HCT116 (cell line): ENCODE measurements at regions not wholly inside any gene's neighbourhood (a gene's known extent, or its start where the extent isn't known, plus 50 kb on each side); places are given as distances from the start of the nearest gene placed in this dataset.

Experiments
- ATAC-seq: fragments of 200-7000 bp; cut with Tn5 transposase; 2 replicates; pipeline ENCODE4 v1.9.1; 2020; ENCODE audit warnings: mild to moderate bottlenecking, moderate library complexity
- BruUV-seq: library from RNA; stranded (reverse); fragments of 400-500 nt; replicated peaks from 2 replicates; lab custom pipeline; 2021; lab: Mats Ljungman, UMichigan
- CTCF ChIA-PET: fragments of 300-600 bp; sonication (Branson Sonifier 250); formaldehyde crosslinking; loops from one replicate; lab custom pipeline; 2021; ENCODE audit warnings: antibody characterized with exemption; lab: Charles Lee
- POLR2A ChIA-PET: fragments of 300-600, 350-600 bp; sonication (Branson Sonifier 250); formaldehyde crosslinking; loops from one replicate; lab custom pipeline; 2021; ENCODE audit warnings: antibody characterized with exemption; lab: Charles Lee
- RAD21 ChIA-PET, 2 experiments: fragments of 300-600 bp; sonication (Branson Sonifier 250); formaldehyde crosslinking; loops; one replicate each; lab custom pipeline; 2023; ENCODE audit warnings: low total read pairs in 2 of 2; ENCODE audit not compliant: uncharacterized antibody in 2 of 2, unreplicated experiment in 2 of 2, low non-redundant PET in 1 of 2; lab: Charles Lee
- DNase-seq: peaks from one replicate; pipeline ENCODE4 v3.0.0-alpha.2; 2010; ENCODE audit warnings: low read depth, low spot score
- H2AFZ ChIP-seq: fragments of 200-600 bp; shearing (Covaris generic), sonication (generic); 2 replicates; pipeline ENCODE4 v1.6.1; 2017; ENCODE audit warnings: low read depth, mixed run types, mixed read lengths, antibody characterized with exemption, low read length; ENCODE audit not compliant: poor library complexity, severe bottlenecking
- H3K27ac ChIP-seq: 2 replicates; pipeline ENCODE4 v1.5.1; 2012; ENCODE audit warnings: low read depth, low read length
- H3K27me3 ChIP-seq: fragments of 200-600 bp; sonication (generic); 2 replicates; pipeline ENCODE4 v1.6.1; 2016; ENCODE audit warnings: mixed run types, low read length, mixed read lengths; ENCODE audit not compliant: insufficient read depth
- H3K36me3 ChIP-seq, 2 experiments: fragments of 200-500 bp in 1 of 2; fragments of 200-600 bp in 1 of 2; sonication (Bioruptor generic) in 1 of 2; sonication (generic) in 1 of 2; 2 replicates each; pipeline versions ENCODE4 v1.5.1 to v1.6.1; 2014 to 2016; ENCODE audit warnings: low read length in 2 of 2, inconsistent platforms in 1 of 2, mixed read lengths in 1 of 2, mixed run types in 1 of 2; ENCODE audit not compliant: insufficient read depth in 2 of 2, control insufficient read depth in 1 of 2
- H3K4me1 ChIP-seq, 2 experiments: fragments of 200-600 bp in 1 of 2; sonication (generic) in 1 of 2; 2 replicates each; pipeline versions ENCODE4 v1.5.1 to v1.6.1; 2012 to 2017; ENCODE audit warnings: low read length in 2 of 2, inconsistent platforms in 1 of 2, mild to moderate bottlenecking in 1 of 2, mixed read lengths in 1 of 2, mixed run types in 1 of 2, moderate library complexity in 1 of 2; ENCODE audit not compliant: insufficient read depth in 2 of 2, control insufficient read depth in 1 of 2
- H3K4me2 ChIP-seq: fragments of 200-600 bp; sonication (generic); 2 replicates; pipeline ENCODE4 v1.6.1; 2017; ENCODE audit warnings: mixed run types, low read length, mixed read lengths
- H3K4me3 ChIP-seq, 2 experiments: fragments of 200-600 bp in 1 of 2; sonication (generic) in 1 of 2; replicated peaks in 1 of 2; 2 replicates each; pipeline ENCODE4 v1.5.1; 2011 to 2016; ENCODE audit warnings: low read length in 2 of 2, control low read depth in 1 of 2, low read depth in 1 of 2, mild to moderate bottlenecking in 1 of 2, mixed read lengths in 1 of 2, mixed run types in 1 of 2
- H3K79me2 ChIP-seq: fragments of 200-600 bp; sonication (generic); 2 replicates; pipeline ENCODE4 v1.6.1; 2017; ENCODE audit warnings: mild to moderate bottlenecking, mixed run types, low read length, moderate library complexity, mixed read lengths; ENCODE audit not compliant: insufficient read depth
- H3K9ac ChIP-seq: fragments of 200-600 bp; sonication (generic); 2 replicates; pipeline ENCODE4 v1.6.1; 2016; ENCODE audit warnings: low read length, mixed read lengths
- H3K9me2 ChIP-seq: fragments of 200-600 bp; sonication (generic), shearing (Covaris generic); 2 replicates; pipeline ENCODE4 v1.6.1; 2017; ENCODE audit warnings: mixed run types, mild to moderate bottlenecking, moderate library complexity; ENCODE audit not compliant: insufficient read depth
- H3K9me3 ChIP-seq, 2 experiments: fragments of 200-500 bp in 1 of 2; fragments of 200-600 bp in 1 of 2; sonication (Bioruptor generic) in 1 of 2; sonication (generic) in 1 of 2; 2 replicates each; pipeline ENCODE4 v1.6.1; 2014 to 2017; ENCODE audit warnings: low read length in 2 of 2, mixed read lengths in 2 of 2, inconsistent platforms in 1 of 2, low read depth in 1 of 2, mild to moderate bottlenecking in 1 of 2, mixed run types in 1 of 2, moderate library complexity in 1 of 2; ENCODE audit not compliant: control insufficient read depth in 1 of 2, insufficient read depth in 1 of 2
- H4K20me1 ChIP-seq: fragments of 200-600 bp; sonication (generic), shearing (Covaris generic); 2 replicates; pipeline ENCODE4 v1.6.1; 2017; ENCODE audit warnings: mixed run types, mild to moderate bottlenecking, moderate library complexity; ENCODE audit not compliant: insufficient read depth
- CBX3 ChIP-seq: IDR thresholded peaks from 2 replicates; pipeline ENCODE4 v1.6.1; 2012; ENCODE audit warnings: low read depth
- EGR1 ChIP-seq: IDR thresholded peaks from 2 replicates; pipeline ENCODE4 v1.6.1; 2012; ENCODE audit warnings: low read depth
- EZH2 ChIP-seq: fragments of 200-600 bp; sonication (generic); IDR thresholded peaks from 2 replicates; pipeline ENCODE4 v1.6.1; 2017; ENCODE audit warnings: antibody characterized with exemption, mixed run types
- FOSL1 ChIP-seq: IDR thresholded peaks from 2 replicates; pipeline ENCODE4 v1.6.1; 2012; ENCODE audit warnings: low read depth
- JUND ChIP-seq: IDR thresholded peaks from 2 replicates; pipeline ENCODE4 v1.6.1; 2012
- POLR2A ChIP-seq: IDR thresholded peaks from 2 replicates; pipeline ENCODE4 v1.7.0; 2011; ENCODE audit warnings: borderline replicate concordance; ENCODE audit not compliant: insufficient read depth, insufficient read length; ENCODE audit errors: extremely low read depth
- POLR2AphosphoS5 ChIP-seq: IDR thresholded peaks from 2 replicates; pipeline ENCODE4 v1.6.1; 2011; ENCODE audit warnings: mild to moderate bottlenecking, low read depth, low read length, moderate library complexity
- SP1 ChIP-seq: IDR thresholded peaks from 2 replicates; pipeline ENCODE4 v1.6.1; 2012; ENCODE audit warnings: low read depth
- SRF ChIP-seq: IDR thresholded peaks from 2 replicates; pipeline ENCODE4 v1.6.1; 2012; ENCODE audit warnings: low read depth
- TCF7L2 ChIP-seq: IDR thresholded peaks from 2 replicates; pipeline ENCODE4 v1.7.0; 2011; ENCODE audit warnings: borderline replicate concordance, inconsistent platforms; ENCODE audit not compliant: insufficient read depth, insufficient read length; ENCODE audit errors: extremely low read depth
- YY1 ChIP-seq: IDR thresholded peaks from 2 replicates; pipeline ENCODE4 v1.6.1; 2011; ENCODE audit warnings: low read length, low read depth, moderate library complexity, mild to moderate bottlenecking; ENCODE audit not compliant: insufficient replicate concordance; ENCODE audit errors: extremely low read depth
- ZFX ChIP-seq: fragments of 450-650 bp; IDR thresholded peaks from 2 replicates; pipeline ENCODE4 v1.6.1; 2017
- ZNF274 ChIP-seq: fragments of 200-500 bp; sonication (Bioruptor generic); IDR thresholded peaks from 2 replicates; pipeline ENCODE4 v1.6.1; 2014; ENCODE audit warnings: mild to moderate bottlenecking, low read depth, low read length, inconsistent platforms
- intact Hi-C: fragments of 100-400 bp; cut with micrococcal nuclease; formaldehyde crosslinking; loops from 2 replicates; pipeline ENCODE4 v1.10.0; 2022
- TF ChIP-seq, protein P1 (sequence below): IDR thresholded peaks from 2 replicates; pipeline ENCODE4 v1.6.1; 2012
- TF ChIP-seq, protein P2 (sequence below): IDR thresholded peaks from 2 replicates; pipeline ENCODE4 v1.6.1; 2012; ENCODE audit warnings: low read depth
- TF ChIP-seq, protein P3 (sequence below), 3 experiments: fragments of 200-600 bp in 1 of 3; sonication (generic) in 1 of 3; IDR thresholded peaks in 2 of 3; conservative IDR thresholded peaks in 1 of 3; 2 replicates each; pipeline ENCODE4 v1.5.1; 2012 to 2017; ENCODE audit warnings: low read depth in 2 of 3, low read length in 2 of 3, antibody characterized with exemption in 1 of 3, borderline replicate concordance in 1 of 3, control low read depth in 1 of 3, mild to moderate bottlenecking in 1 of 3, mixed read lengths in 1 of 3, mixed run types in 1 of 3, moderate library complexity in 1 of 3; ENCODE audit not compliant: insufficient read depth in 1 of 3

DNA sequence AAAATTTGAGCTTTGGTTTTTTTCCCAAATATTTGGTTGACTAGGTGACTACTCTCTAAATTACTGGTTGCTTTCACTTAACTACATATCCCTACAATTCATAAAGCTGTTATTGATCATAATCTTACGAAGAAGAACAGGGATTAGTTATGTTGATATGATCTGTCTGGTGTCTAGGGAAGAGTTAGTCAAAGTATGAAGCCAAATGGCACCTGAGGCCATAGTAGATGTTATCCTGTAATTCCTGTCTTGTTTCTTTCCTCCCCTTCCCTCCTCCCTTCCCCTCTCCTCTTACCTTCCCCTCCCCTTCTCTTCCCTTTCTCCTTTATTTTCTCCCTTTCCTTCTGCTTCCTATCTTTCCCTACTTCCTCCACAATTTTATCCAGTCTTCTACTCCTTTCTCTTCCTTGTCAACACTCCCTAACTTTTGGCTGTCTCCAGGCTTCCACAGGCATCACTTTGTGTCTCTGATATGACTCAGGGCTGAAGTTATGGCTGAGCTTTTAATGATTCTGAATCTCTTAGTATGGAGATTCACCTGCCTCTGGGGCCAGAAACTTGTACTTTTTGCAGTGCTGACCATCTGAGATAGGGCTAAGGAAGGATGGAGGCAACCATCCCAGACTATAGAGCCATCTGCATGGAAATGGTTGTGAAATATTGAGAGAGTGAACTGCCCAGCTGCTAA lies 149.9 kb upstream of the TCF4 start:
- CTCF ChIA-PET = no interaction called here
- no peak for DNase-seq
- no peak overlapping the region for H3K9ac ChIP-seq
- no peaks in the 10 kb centered on the region for H4K20me1 ChIP-seq
- H3K27me3 ChIP-seq = no peaks in the 10 kb centered on the region
- peaks cover 16 to 21% of the 10 kb centered on the region in 2 experiments; a peak in 2 of 4 replicates for H3K9me3 ChIP-seq
- H3K79me2 ChIP-seq = no peaks in the 10 kb centered on the region
- intact Hi-C loops = no loop called here
- POLR2A ChIA-PET = no interaction called here
- RAD21 ChIA-PET = no interaction called here
- BruUV-seq = no TSS peak
- no peaks in the 10 kb centered on the region for H3K4me1 ChIP-seq
- no peak overlapping the region for H3K4me3 ChIP-seq
- H2AFZ ChIP-seq = no peak overlapping the region
- H3K27ac ChIP-seq = no peak overlapping the region
- H3K9me2 ChIP-seq = no peaks in the 10 kb centered on the region
- no peaks in the 10 kb centered on the region for H3K36me3 ChIP-seq
- ATAC-seq = no peak
- TF ChIP-seq POLR2A (no peak), CBX3 (no peak), SRF (no peak), SP1 (no peak), YY1 (no peak), ZNF274 (no peak), EZH2 (no peak), FOSL1 (no peak), POLR2AphosphoS5 (no peak), JUND (no peak), TCF7L2 (no peak), EGR1 (no peak), ZFX (no peak)
- TF ChIP-seq, protein P1, sequence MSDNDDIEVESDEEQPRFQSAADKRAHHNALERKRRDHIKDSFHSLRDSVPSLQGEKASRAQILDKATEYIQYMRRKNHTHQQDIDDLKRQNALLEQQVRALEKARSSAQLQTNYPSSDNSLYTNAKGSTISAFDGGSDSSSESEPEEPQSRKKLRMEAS = no peak
- TF ChIP-seq, protein P2, sequence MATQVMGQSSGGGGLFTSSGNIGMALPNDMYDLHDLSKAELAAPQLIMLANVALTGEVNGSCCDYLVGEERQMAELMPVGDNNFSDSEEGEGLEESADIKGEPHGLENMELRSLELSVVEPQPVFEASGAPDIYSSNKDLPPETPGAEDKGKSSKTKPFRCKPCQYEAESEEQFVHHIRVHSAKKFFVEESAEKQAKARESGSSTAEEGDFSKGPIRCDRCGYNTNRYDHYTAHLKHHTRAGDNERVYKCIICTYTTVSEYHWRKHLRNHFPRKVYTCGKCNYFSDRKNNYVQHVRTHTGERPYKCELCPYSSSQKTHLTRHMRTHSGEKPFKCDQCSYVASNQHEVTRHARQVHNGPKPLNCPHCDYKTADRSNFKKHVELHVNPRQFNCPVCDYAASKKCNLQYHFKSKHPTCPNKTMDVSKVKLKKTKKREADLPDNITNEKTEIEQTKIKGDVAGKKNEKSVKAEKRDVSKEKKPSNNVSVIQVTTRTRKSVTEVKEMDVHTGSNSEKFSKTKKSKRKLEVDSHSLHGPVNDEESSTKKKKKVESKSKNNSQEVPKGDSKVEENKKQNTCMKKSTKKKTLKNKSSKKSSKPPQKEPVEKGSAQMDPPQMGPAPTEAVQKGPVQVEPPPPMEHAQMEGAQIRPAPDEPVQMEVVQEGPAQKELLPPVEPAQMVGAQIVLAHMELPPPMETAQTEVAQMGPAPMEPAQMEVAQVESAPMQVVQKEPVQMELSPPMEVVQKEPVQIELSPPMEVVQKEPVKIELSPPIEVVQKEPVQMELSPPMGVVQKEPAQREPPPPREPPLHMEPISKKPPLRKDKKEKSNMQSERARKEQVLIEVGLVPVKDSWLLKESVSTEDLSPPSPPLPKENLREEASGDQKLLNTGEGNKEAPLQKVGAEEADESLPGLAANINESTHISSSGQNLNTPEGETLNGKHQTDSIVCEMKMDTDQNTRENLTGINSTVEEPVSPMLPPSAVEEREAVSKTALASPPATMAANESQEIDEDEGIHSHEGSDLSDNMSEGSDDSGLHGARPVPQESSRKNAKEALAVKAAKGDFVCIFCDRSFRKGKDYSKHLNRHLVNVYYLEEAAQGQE = no peak
- TF ChIP-seq, protein P3, sequence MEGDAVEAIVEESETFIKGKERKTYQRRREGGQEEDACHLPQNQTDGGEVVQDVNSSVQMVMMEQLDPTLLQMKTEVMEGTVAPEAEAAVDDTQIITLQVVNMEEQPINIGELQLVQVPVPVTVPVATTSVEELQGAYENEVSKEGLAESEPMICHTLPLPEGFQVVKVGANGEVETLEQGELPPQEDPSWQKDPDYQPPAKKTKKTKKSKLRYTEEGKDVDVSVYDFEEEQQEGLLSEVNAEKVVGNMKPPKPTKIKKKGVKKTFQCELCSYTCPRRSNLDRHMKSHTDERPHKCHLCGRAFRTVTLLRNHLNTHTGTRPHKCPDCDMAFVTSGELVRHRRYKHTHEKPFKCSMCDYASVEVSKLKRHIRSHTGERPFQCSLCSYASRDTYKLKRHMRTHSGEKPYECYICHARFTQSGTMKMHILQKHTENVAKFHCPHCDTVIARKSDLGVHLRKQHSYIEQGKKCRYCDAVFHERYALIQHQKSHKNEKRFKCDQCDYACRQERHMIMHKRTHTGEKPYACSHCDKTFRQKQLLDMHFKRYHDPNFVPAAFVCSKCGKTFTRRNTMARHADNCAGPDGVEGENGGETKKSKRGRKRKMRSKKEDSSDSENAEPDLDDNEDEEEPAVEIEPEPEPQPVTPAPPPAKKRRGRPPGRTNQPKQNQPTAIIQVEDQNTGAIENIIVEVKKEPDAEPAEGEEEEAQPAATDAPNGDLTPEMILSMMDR (IDR thresholded peaks at IDR 0.05 in 2 of 3, conservative IDR thresholded peaks at IDR 0.05 in 1 of 3; ENCODE audit: borderline replicate concordance in 1 of 3, insufficient read depth in 1 of 3, low read depth in 2 of 3, low read length in 2 of 3) = no peak
- no peak overlapping the region for H3K4me2 ChIP-seq
